ENCODE measurements at regions not wholly inside any gene's neighbourhood (a gene's known extent, or its start where the extent isn't known, plus 50 kb on each side); places are given as distances from the start of the nearest gene placed in this dataset.

GRCh38 chr4:138455097-138455496 lies 212.9 kb upstream of the SLC7A11 start:
- H3K27me3 Mint-ChIP-seq (ENCODE audit: low read depth) = no peaks in the 10 kb centered on the region
- TF ChIP-seq CTCF (conservative IDR thresholded peaks at IDR 0.05) = no peak
- H3K4me1 Mint-ChIP-seq = peaks cover 25% of the 10 kb centered on the region
- no peak for DNase-seq (ENCODE audit: low read depth, low spot score)
- no peak overlapping the region for H3K27ac Mint-ChIP-seq (ENCODE audit: unreplicated experiment)
- no peaks in the 10 kb centered on the region for H3K36me3 Mint-ChIP-seq (ENCODE audit: low read depth)
- H3K4me3 Mint-ChIP-seq = no peak overlapping the region
- H3K9me3 Mint-ChIP-seq = no peaks in the 10 kb centered on the region

- no peaks in the 10 kb centered on the region for H3K36me3 Mint-ChIP-seq (ENCODE audit: low read depth)
- DNase-seq (ENCODE audit: low read depth, low spot score) = no peak
- H3K27me3 Mint-ChIP-seq (ENCODE audit: low read depth) = no peaks in the 10 kb centered on the region
- H3K27ac Mint-ChIP-seq (ENCODE audit: unreplicated experiment) = no peak overlapping the region
- H3K4me3 Mint-ChIP-seq = no peak overlapping the region
- H3K9me3 Mint-ChIP-seq = no peaks in the 10 kb centered on the region
- no peak for TF ChIP-seq CTCF (conservative IDR thresholded peaks at IDR 0.05)
- H3K4me1 Mint-ChIP-seq = peaks cover 41% of the 10 kb centered on the region
Observed at GRCh38 chr4:138452826-138453225, 210.7 kb upstream of the SLC7A11 start.

- H3K27me3 Mint-ChIP-seq (ENCODE audit: low read depth) = no peaks in the 10 kb centered on the region
- H3K27ac Mint-ChIP-seq (ENCODE audit: unreplicated experiment) = peak overlapping the region; percentile 39
- TF ChIP-seq CTCF (conservative IDR thresholded peaks at IDR 0.05) = no peak
- peaks cover 48% of the 10 kb centered on the region for H3K4me1 Mint-ChIP-seq
- no peak overlapping the region for H3K4me3 Mint-ChIP-seq
- no peaks in the 10 kb centered on the region for H3K9me3 Mint-ChIP-seq
- DNase-seq (ENCODE audit: low read depth, low spot score) = no peak
- H3K36me3 Mint-ChIP-seq (ENCODE audit: low read depth) = no peaks in the 10 kb centered on the region
Observed at GRCh38 chr4:138451276-138451663, 209.1 kb upstream of the SLC7A11 start.

- TF ChIP-seq CTCF (conservative IDR thresholded peaks at IDR 0.05) = no peak
- no peak overlapping the region for H3K4me3 Mint-ChIP-seq
- H3K27ac Mint-ChIP-seq (ENCODE audit: unreplicated experiment) = peak overlapping the region; percentile 39
- H3K36me3 Mint-ChIP-seq (ENCODE audit: low read depth) = no peaks in the 10 kb centered on the region
- H3K4me1 Mint-ChIP-seq = peaks cover 48% of the 10 kb centered on the region
- no peaks in the 10 kb centered on the region for H3K27me3 Mint-ChIP-seq (ENCODE audit: low read depth)
- DNase-seq (ENCODE audit: low read depth, low spot score) = no peak
- H3K9me3 Mint-ChIP-seq = no peaks in the 10 kb centered on the region
Observed at GRCh38 chr4:138450546-138451275, 208.6 kb upstream of the SLC7A11 start.

GRCh38 chr4:138449938-138450337 lies 207.8 kb upstream of the SLC7A11 start:
- no peak overlapping the region for H3K4me3 Mint-ChIP-seq
- no peak for TF ChIP-seq CTCF (conservative IDR thresholded peaks at IDR 0.05)
- H3K27ac Mint-ChIP-seq (ENCODE audit: unreplicated experiment) = no peak overlapping the region
- peaks cover 55% of the 10 kb centered on the region for H3K4me1 Mint-ChIP-seq
- no peaks in the 10 kb centered on the region for H3K9me3 Mint-ChIP-seq
- no peak for DNase-seq (ENCODE audit: low read depth, low spot score)
- no peaks in the 10 kb centered on the region for H3K27me3 Mint-ChIP-seq (ENCODE audit: low read depth)
- no peaks in the 10 kb centered on the region for H3K36me3 Mint-ChIP-seq (ENCODE audit: low read depth)

Data from neural crest cell (in vitro differentiated cells).